ENCODE measurements at regions not wholly inside any gene's neighbourhood (a gene's known extent, or its start where the extent isn't known, plus 50 kb on each side); places are given as distances from the start of the nearest gene placed in this dataset.

GRCh38 chrX:79082899-79083298, 61.6 kb upstream of the GPR174 start:
- Histone ChIP-seq H3K27me3 (ENCODE audit: control insufficient read depth, insufficient read depth, low read length) (no peaks in the 10 kb centered on the region), H3K9me3 (ENCODE audit: control insufficient read depth, insufficient read depth, low read length) (no peaks in the 10 kb centered on the region), H3K36me3 (ENCODE audit: control insufficient read depth, insufficient read depth, low read length) (no peaks in the 10 kb centered on the region), H3K4me3 (ENCODE audit: low read length) (no peak overlapping the region), H3K27ac (ENCODE audit: low read length) (no peak overlapping the region), H3K4me1 (ENCODE audit: control insufficient read depth, insufficient read depth, low read length) (no peaks in the 10 kb centered on the region)
- 78% methylated on average over 1 of the region's 3 CpGs for WGBS (ENCODE audit: insufficient coverage)
- intact Hi-C loops (cut with micrococcal nuclease): loop anchor here (10.0 kb wide), 1 partner anchor 322 kb away; no protein-coding TSS in a partner anchor
- TF ChIP-seq CTCF (IDR thresholded peaks at IDR 0.05): no peak
- no peak overlapping the region for H3K4me3 Mint-ChIP-seq
- no peaks in the 10 kb centered on the region for H3K36me3 Mint-ChIP-seq
- peaks cover 7 to 11% of the 10 kb centered on the region in 2 donors for H3K4me1 Mint-ChIP-seq
- no peaks in the 10 kb centered on the region for H3K9me3 Mint-ChIP-seq
- H3K27ac Mint-ChIP-seq: no peak overlapping the region
- DNase-seq (no peak), ATAC-seq (no peak)
- no peaks in the 10 kb centered on the region for H3K27me3 Mint-ChIP-seq (ENCODE audit: low read depth in 2 of 2)

GRCh38 chrX:79084923-79085322, 59.6 kb upstream of the GPR174 start:
- Mint-ChIP-seq H3K36me3 (no peaks in the 10 kb centered on the region), H3K4me1 (peaks cover 8 to 10% of the 10 kb centered on the region in 2 donors)

GRCh38 chrX:79089896-79090584, 54.4 kb upstream of the GPR174 start:
- no peaks in the 10 kb centered on the region for H3K36me3 ChIP-seq (ENCODE audit: control insufficient read depth, insufficient read depth, low read length)
- H3K9me3 Mint-ChIP-seq: no peaks in the 10 kb centered on the region
- H3K4me3 Mint-ChIP-seq: no peak overlapping the region
- intact Hi-C loops (cut with micrococcal nuclease): loop anchor here (10.0 kb wide), 1 partner anchor 315 kb away; no protein-coding TSS in a partner anchor
- no peak for DNase-seq
- no peak overlapping the region for H3K27ac ChIP-seq (ENCODE audit: low read length)
- H3K36me3 Mint-ChIP-seq: no peaks in the 10 kb centered on the region
- H3K27ac Mint-ChIP-seq: peak overlapping the region; percentile 53 to 82
- no peak for ATAC-seq
- no peaks in the 10 kb centered on the region for H3K9me3 ChIP-seq (ENCODE audit: control insufficient read depth, insufficient read depth, low read length)
- peaks cover 9 to 12% of the 10 kb centered on the region in 2 donors for H3K4me1 Mint-ChIP-seq
- peaks cover 8% of the 10 kb centered on the region for H3K4me1 ChIP-seq (ENCODE audit: control insufficient read depth, insufficient read depth, low read length)
- no peak overlapping the region for H3K4me3 ChIP-seq (ENCODE audit: low read length)
- TF ChIP-seq CTCF (IDR thresholded peaks at IDR 0.05): no peak
- peaks cover 0 to 10% of the 10 kb centered on the region in 2 donors for H3K27me3 Mint-ChIP-seq (ENCODE audit: low read depth in 2 of 2)
- no peaks in the 10 kb centered on the region for H3K27me3 ChIP-seq (ENCODE audit: control insufficient read depth, insufficient read depth, low read length)

More at GRCh38 chrX:79084923-79085322, 59.6 kb upstream of the GPR174 start:
- DNase-seq: no peak
- TF ChIP-seq CTCF (IDR thresholded peaks at IDR 0.05): no peak
- 94% methylated on average over 1 of the region's 1 CpG for WGBS (ENCODE audit: insufficient coverage)
- ATAC-seq: no peak
- H3K4me3 ChIP-seq (ENCODE audit: low read length): no peak overlapping the region
- Mint-ChIP-seq H3K27ac (no peak overlapping the region), H3K27me3 (ENCODE audit: low read depth in 2 of 2) (peaks cover 0 to under 1% of the 10 kb centered on the region in 2 donors), H3K4me3 (no peak overlapping the region), H3K9me3 (no peaks in the 10 kb centered on the region)
- no peaks in the 10 kb centered on the region for H3K36me3 ChIP-seq (ENCODE audit: control insufficient read depth, insufficient read depth, low read length)
- no peaks in the 10 kb centered on the region for H3K9me3 ChIP-seq (ENCODE audit: control insufficient read depth, insufficient read depth, low read length)
- H3K4me1 ChIP-seq (ENCODE audit: control insufficient read depth, insufficient read depth, low read length): peaks cover 6% of the 10 kb centered on the region
- intact Hi-C loops (cut with micrococcal nuclease): loop anchor here (10.0 kb wide), 1 partner anchor 320 kb away; no protein-coding TSS in a partner anchor
- no peak overlapping the region for H3K27ac ChIP-seq (ENCODE audit: low read length)
- no peaks in the 10 kb centered on the region for H3K27me3 ChIP-seq (ENCODE audit: control insufficient read depth, insufficient read depth, low read length)
